ENCODE measurements at regions not wholly inside any gene's neighbourhood (a gene's known extent, or its start where the extent isn't known, plus 50 kb on each side); places are given as distances from the start of the nearest gene placed in this dataset.

DNA sequence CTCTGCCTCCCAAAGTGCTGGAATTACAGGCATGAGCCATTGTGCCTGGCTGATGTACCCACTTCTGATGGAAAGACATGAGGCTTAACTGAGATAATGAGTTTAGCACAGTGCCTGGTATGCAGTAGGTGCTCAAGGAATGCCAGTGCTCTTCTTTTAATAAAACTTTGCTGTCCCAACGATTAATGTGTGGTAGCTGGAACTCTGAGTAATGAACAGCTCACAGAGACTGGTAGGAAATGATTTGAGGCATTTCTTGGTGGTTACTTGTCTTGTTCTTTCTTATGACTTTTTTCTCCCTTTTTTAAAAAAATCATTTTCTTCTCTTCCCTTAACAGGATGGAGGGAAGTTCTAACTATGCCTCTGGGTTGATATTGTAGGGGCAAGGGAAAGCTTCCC is 235.7 kb upstream of the PWP1 start:
- TF ChIP-seq YY1 (IDR thresholded peaks at IDR 0.05; ENCODE audit: low read depth), result no peak
- no peak for TF ChIP-seq RAD21 (IDR thresholded peaks at IDR 0.05; ENCODE audit: low read depth)
- TF ChIP-seq CREB1 (IDR thresholded peaks at IDR 0.05; ENCODE audit: low read depth), result no peak
- TF ChIP-seq TCF12 (IDR thresholded peaks at IDR 0.05; ENCODE audit: low read depth), result no peak
- no peak for TF ChIP-seq ZBTB7A (IDR thresholded peaks at IDR 0.05; ENCODE audit: low read depth)
- TF ChIP-seq, protein P1, sequence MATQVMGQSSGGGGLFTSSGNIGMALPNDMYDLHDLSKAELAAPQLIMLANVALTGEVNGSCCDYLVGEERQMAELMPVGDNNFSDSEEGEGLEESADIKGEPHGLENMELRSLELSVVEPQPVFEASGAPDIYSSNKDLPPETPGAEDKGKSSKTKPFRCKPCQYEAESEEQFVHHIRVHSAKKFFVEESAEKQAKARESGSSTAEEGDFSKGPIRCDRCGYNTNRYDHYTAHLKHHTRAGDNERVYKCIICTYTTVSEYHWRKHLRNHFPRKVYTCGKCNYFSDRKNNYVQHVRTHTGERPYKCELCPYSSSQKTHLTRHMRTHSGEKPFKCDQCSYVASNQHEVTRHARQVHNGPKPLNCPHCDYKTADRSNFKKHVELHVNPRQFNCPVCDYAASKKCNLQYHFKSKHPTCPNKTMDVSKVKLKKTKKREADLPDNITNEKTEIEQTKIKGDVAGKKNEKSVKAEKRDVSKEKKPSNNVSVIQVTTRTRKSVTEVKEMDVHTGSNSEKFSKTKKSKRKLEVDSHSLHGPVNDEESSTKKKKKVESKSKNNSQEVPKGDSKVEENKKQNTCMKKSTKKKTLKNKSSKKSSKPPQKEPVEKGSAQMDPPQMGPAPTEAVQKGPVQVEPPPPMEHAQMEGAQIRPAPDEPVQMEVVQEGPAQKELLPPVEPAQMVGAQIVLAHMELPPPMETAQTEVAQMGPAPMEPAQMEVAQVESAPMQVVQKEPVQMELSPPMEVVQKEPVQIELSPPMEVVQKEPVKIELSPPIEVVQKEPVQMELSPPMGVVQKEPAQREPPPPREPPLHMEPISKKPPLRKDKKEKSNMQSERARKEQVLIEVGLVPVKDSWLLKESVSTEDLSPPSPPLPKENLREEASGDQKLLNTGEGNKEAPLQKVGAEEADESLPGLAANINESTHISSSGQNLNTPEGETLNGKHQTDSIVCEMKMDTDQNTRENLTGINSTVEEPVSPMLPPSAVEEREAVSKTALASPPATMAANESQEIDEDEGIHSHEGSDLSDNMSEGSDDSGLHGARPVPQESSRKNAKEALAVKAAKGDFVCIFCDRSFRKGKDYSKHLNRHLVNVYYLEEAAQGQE (IDR thresholded peaks at IDR 0.05; ENCODE audit: low read depth), result no peak
- TF ChIP-seq CEBPB (IDR thresholded peaks at IDR 0.05), result no peak
- no peak for TF ChIP-seq EGR1 (IDR thresholded peaks at IDR 0.05)
- no peak for TF ChIP-seq NFIC (IDR thresholded peaks at IDR 0.05)
- TF ChIP-seq EP300 (IDR thresholded peaks at IDR 0.05; ENCODE audit: borderline replicate concordance), result no peak

Data from Ishikawa (cell line).